Forelimb muscle (tissue), 1 donor: ENCODE measurements at regions not wholly inside any gene's neighbourhood (a gene's known extent, or its start where the extent isn't known, plus 50 kb on each side); places are given as distances from the start of the nearest gene placed in this dataset.
"Not testable (repeated sequence)": the region's sequence is repeated elsewhere in the genome, so short reads cannot be mapped to it uniquely, and the experiment has no call there.

Experiments used
- DNase-seq: peaks from one replicate; pipeline ENCODE4 v3.0.0-alpha.2; 2013; ENCODE audit warnings: low read depth

GRCh38 chr11:24375931-24376330 lies 120.9 kb upstream of the LUZP2 start:
- no peak for DNase-seq

GRCh38 chr11:24383137-24383536 lies 113.7 kb upstream of the LUZP2 start:
- no peak for DNase-seq

- DNase-seq: no peak
These were observed 112.6 kb upstream of the LUZP2 start for GRCh38 chr11:24384240-24384639.

GRCh38 chr11:24386546-24387397 lies 110.1 kb upstream of the LUZP2 start:
- DNase-seq: no peak

GRCh38 chr11:24389575-24389974 lies 107.3 kb upstream of the LUZP2 start:
- no peak for DNase-seq

GRCh38 chr11:24390016-24390415 lies 106.8 kb upstream of the LUZP2 start:
- DNase-seq: no peak

GRCh38 chr11:24390762-24391161 lies 106.1 kb upstream of the LUZP2 start:
- no peak for DNase-seq

GRCh38 chr11:24391167-24391566 lies 105.7 kb upstream of the LUZP2 start:
- DNase-seq: no peak

GRCh38 chr11:24400059-24400665 lies 96.7 kb upstream of the LUZP2 start:
- DNase-seq: no peak

- no peak for DNase-seq
These were observed 90.5 kb upstream of the LUZP2 start for GRCh38 chr11:24406389-24406788.

GRCh38 chr11:24406980-24407379 lies 89.9 kb upstream of the LUZP2 start:
- DNase-seq: no peak

GRCh38 chr11:24407733-24408132 lies 89.1 kb upstream of the LUZP2 start:
- DNase-seq: no peak

- no peak for DNase-seq
These were observed 88.7 kb upstream of the LUZP2 start for GRCh38 chr11:24408202-24408601.

GRCh38 chr11:24411791-24412190 lies 85.1 kb upstream of the LUZP2 start:
- DNase-seq: no peak

- no peak for DNase-seq
These were observed 84.1 kb upstream of the LUZP2 start for GRCh38 chr11:24412722-24413121.

GRCh38 chr11:24413391-24413790 lies 83.5 kb upstream of the LUZP2 start:
- no peak for DNase-seq

GRCh38 chr11:24415955-24416636 lies 80.8 kb upstream of the LUZP2 start:
- not testable (repeated sequence) for DNase-seq

- no peak for DNase-seq
These were observed 75.1 kb upstream of the LUZP2 start for GRCh38 chr11:24421766-24422165.

GRCh38 chr11:24422376-24422775 lies 74.5 kb upstream of the LUZP2 start:
- no peak for DNase-seq

- no peak for DNase-seq
These were observed 59.7 kb upstream of the LUZP2 start for GRCh38 chr11:24437123-24437522.
